Pons (tissue), 1 donor: ENCODE measurements at regions not wholly inside any gene's neighbourhood (a gene's known extent, or its start where the extent isn't known, plus 50 kb on each side); places are given as distances from the start of the nearest gene placed in this dataset.
"Not testable (repeated sequence)": the region's sequence is repeated elsewhere in the genome, so short reads cannot be mapped to it uniquely, and the experiment has no call there.

Experiments
- DNase-seq: peaks from one replicate; pipeline ENCODE4 v3.0.0-alpha.2; 2016; ENCODE audit warnings: low spot score

DNA sequence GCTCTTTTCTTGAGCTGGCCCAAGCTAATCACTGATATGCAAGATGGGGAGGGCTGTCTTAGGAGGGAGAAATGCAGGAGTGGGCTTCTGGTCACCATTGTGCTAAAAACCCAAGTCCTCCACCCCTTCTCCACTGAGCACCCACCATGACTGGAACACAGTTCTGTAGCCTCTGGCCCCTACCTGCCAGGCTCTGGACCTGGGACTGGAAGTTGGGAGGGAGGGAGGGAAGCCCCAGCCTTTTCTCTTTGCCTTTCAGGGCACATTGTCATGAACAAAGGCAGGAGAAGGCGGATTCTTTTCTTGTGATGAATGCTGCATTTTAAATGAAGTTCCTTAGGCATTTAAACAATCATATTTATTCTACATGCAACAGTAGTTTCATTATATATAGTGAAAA lies 559.1 kb upstream of the TRPC7 start:
- no peak for DNase-seq

GRCh38 chr5:136910625-136911024 lies 545.3 kb upstream of the TRPC7 start:
- no peak for DNase-seq

DNA sequence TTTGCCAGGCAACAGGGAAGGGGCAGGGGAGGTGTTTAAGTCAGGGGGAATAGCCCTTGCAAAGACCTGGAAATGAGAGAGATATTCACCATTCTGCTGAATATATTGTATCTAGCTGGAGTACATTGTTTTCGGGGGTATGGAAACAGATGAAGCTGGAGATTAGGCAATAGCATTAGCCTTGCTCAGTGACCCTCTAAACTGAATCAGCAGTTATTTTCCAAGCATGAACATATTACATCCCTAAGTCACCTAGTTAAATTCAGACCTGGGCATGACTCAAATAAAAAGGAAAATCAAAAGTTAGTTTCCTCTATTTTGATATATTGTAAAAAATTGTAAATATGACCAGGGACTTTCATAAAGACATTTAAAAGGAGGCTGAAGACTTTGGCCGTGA lies 544.6 kb upstream of the TRPC7 start:
- DNase-seq = no peak

DNA sequence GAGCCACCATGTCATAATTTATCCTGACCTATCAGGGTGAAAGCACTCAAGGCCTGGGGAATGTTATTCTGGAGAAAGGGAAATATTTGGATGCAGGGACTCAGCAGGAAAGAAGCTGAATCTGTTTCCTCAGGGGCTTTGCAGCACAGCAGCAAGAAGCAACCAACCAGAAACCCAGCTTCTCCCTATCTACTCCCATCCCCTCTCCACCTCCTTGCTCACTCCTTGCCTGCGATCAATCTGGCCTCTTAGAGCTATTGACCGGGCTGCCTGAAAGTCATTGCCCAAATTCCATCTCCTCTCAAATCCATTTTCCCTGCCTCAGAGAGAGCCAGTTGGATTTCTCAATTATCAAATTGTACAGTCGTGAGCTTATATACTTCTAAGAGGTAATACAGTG lies 542.0 kb upstream of the TRPC7 start:
- DNase-seq = no peak

GRCh38 chr5:136906545-136906944 lies 541.2 kb upstream of the TRPC7 start:
- DNase-seq = no peak

DNA sequence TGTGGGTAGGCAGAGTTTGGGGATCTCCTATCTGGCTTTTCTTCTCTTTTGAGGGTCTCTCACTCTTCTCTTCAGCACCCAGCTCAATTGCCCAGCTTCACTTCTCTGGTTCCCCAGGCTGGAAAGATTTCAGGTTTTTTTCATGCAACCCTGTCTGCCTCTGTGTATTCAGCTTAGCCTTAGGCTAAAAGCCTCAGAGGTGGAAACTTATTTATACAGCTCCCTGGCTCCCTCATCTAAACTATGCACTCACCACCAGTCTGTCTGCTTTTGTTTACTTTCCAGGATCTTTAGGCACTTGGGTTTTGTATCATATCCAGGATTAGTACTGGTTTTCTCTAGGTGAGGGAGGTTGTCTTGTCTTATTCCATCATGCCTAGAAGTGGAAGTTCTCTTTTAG lies 540.2 kb upstream of the TRPC7 start:
- no peak for DNase-seq

GRCh38 chr5:136894070-136894469 lies 528.7 kb upstream of the TRPC7 start:
- DNase-seq = no peak

GRCh38 chr5:136892000-136892399 lies 526.7 kb upstream of the TRPC7 start:
- DNase-seq = no peak

- no peak for DNase-seq
Observed at GRCh38 chr5:136891175-136891972, 526.0 kb upstream of the TRPC7 start.

GRCh38 chr5:136890431-136891148 lies 525.2 kb upstream of the TRPC7 start:
- no peak for DNase-seq

DNA sequence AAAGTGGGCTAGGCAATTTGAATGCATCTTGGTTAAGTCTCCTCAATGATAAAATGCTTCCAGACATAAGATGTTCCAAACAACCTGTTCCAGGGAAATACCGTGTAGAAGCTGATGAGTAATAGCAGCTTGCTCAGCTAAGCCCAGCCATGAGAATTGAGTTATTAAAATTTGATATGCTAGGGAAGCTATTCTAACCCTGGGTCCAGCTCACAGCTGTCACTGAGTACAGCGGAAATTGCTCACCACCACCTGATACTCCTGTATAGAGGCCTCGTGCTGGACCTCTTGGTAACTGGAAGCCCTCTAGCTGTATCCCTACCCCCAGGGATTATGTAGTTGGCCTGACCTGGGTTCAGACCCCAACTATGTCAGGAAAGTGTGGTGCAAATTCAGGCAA lies 521.3 kb upstream of the TRPC7 start:
- DNase-seq = no peak

DNA sequence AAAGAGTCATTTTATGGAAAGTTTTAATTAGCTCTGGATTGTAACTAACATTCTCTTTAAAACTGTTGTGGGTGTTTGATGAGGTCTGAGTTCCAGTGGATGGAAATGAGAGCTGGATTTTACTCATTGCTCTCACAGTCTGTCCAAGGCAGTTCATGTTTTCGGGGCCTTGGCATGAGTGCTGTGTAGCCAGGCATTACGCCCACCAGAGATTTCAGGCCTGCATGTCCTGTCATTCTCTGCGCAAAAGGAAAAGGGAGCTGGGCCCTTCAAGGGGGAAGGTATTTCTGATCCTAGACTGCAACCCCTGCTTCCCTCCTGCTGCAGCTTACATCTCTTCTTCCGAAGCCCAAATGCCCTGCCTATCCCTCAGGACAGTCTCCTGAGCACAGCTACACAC lies 499.6 kb upstream of the TRPC7 start:
- DNase-seq = no peak

DNA sequence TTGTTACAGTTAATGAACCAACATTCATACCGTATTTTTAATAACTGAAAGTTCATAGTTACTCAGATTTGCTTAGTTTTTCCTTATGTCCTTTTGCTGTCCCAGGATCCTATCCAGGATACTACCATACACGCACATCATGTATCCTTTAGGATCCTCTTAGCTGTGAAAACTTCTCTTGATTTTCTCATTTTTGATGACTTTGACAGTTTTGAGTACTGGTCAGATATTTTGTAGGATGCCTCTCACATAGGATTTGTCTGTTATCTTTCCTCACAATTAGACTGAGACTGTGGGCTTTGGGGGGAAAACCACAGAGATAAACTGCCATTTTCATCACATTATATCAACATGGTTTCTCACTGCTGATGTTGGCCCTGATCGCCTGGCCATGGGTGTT lies 491.3 kb upstream of the TRPC7 start:
- DNase-seq = no peak

DNA sequence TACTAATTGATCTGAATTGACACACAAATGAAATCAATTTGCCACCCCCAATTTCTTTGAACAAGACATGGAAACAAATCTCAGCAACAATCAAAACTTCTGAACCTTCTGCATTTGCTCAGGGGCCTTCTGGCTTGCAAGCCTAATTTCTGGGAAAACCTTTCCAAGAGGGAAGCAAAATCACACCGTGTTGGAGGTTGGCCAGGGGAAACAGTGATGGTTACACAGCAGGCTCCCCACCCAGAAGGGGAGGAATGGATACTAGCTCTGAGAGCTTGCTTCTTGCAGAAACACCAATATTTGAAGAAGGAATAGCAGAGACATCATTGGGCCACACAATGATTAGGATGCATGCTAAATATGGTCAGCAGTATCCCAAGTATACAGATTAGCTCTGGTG lies 488.6 kb upstream of the TRPC7 start:
- no peak for DNase-seq

DNA sequence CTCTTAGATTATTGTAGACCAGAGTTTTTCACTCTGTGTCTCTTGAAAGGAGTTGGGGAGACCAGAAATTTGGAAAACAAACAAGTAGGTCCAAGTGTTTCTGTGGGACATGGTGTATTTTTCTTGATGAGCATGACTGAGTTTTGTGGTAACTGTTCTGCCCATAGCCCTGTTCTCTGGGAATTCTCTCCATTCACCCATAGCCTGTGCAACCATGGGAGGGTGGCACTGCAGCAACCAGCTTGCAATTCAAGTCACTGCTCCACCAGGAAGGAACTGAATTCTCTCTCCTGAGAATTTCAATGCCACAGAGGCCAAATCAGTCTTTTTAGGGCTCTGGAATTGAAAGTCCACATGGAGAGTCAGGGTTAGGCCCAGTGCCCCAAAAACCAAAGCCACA lies 475.3 kb upstream of the TRPC7 start:
- DNase-seq = no peak

DNA sequence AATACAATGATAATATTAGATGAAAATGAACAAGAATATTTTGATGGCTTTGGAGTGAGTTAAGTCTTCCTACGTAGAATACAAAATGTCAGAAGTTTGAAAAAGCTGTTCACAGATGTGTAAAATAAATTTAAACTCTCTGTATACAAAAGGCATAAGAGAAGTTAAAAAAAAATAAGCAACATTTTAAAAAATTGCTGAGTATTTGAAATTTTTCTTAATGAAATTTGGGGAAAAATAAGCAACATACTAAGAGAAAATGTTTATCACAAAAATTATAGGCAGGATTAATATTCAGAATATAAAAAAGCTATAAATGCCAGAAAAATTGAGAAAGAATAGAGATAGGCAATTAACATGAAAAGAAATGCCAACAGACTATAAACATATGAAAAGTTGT lies 470.7 kb upstream of the TRPC7 start:
- DNase-seq = no peak

DNA sequence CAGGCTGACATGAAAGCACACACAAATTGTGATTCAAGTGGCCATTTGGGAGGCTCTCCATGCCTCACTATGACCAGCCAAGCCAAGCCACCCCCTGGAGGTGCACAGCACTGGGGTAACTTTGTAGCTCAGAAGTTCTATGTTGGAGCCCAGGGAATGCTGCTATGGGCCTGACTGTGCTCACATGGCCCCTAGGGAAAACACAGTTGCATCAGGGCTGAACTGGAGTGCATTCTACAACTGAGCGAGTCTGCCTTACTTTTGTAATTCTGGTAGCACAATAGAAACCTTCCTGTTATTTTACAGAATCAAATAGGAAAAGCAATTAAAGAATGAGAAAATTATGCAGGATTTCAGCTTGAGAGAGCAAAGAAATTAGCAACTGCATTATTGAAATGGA lies 455.5 kb upstream of the TRPC7 start:
- DNase-seq = no peak

- no peak for DNase-seq
Observed at GRCh38 chr5:136819526-136820302, 454.4 kb upstream of the TRPC7 start.

GRCh38 chr5:136816327-136816726 lies 451.0 kb upstream of the TRPC7 start:
- no peak for DNase-seq

DNA sequence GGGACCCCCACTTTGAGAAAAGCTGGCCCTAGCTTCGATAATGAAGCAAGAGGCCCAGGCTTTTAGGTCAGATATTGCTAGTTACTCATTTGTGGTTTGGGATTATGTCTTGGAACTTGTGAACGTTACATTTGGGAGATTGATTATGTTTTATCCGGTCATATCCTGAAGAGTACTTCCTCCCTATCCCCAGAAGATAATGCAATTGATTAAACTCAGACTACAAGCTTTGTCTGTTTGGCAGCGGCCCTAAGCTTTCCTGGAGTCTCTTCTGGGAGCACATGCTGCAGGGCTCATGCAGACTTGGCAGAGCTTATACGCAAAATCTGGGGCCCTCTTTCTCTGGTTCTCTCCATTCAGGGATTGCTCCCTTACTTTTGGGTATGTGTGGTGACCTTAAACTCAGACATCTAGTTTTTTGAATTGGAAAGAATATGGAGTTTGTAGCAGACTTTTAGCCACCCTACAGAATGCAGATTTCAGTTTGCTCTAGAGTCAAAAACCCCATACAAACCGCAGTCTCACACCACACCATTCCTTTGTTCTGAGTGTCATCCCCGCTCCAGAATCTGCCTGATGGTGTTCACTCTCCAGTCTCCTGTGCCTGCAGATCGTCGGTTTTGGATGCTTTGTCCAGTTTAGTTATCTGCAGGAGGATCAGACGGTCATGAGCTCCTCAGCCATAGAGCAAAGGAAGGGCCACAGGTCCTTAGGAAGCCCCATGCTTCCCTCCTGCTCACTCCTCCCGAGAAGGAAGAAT lies 449.5 kb upstream of the TRPC7 start:
- DNase-seq = no peak

DNA sequence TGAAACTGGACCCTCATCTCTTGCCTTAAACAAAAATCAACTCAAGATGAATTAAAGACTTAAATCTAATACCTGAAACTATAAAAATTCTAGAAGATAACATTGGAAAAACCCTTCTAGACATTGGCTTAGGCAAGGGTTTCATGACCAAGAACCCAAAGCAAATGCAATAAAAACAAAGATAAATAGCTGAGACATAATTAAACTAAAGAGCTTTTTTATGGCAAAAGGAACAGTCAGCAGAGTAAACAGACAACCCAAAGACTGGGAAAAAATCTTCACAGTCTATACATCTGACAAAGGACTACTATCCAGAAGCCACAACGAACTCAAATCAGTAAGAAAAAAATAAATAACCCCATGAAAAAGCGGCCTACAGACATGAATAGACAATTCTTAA lies 446.9 kb upstream of the TRPC7 start:
- DNase-seq = not testable (repeated sequence)

- no peak for DNase-seq
Observed at GRCh38 chr5:136811551-136811950, 446.2 kb upstream of the TRPC7 start.
